HepG2 (cell line): ENCODE measurements at regions not wholly inside any gene's neighbourhood (a gene's known extent, or its start where the extent isn't known, plus 50 kb on each side); places are given as distances from the start of the nearest gene placed in this dataset.

Experiments used
- BATF2 ChIP-seq: sonication (generic); formaldehyde crosslinking; IDR thresholded peaks from 2 replicates; pipeline ENCODE4 v1.8.0; 2022; ENCODE audit warnings: mild to moderate bottlenecking, missing genetic modification reagents, moderate library complexity
- CTCF ChIP-seq: sonication (generic); formaldehyde crosslinking; IDR thresholded peaks from 2 replicates; pipeline ENCODE4 v1.5.0; 2020; ENCODE audit warnings: mild to moderate bottlenecking, missing genetic modification reagents, moderate library complexity
- DPF2 ChIP-seq: sonication (generic); formaldehyde crosslinking; IDR thresholded peaks from 2 replicates; pipeline ENCODE4 v1.4.0; 2020; ENCODE audit warnings: mild to moderate bottlenecking, low read depth, missing genetic modification reagents, borderline replicate concordance
- GMEB1 ChIP-seq: sonication (generic); formaldehyde crosslinking; IDR thresholded peaks from 2 replicates; pipeline ENCODE4 v1.5.1; 2020; ENCODE audit warnings: missing genetic modification reagents, mild to moderate bottlenecking, borderline replicate concordance
- SP1 ChIP-seq, 2 experiments: fragments of 450-650 bp in 1 of 2; sonication (generic) in 1 of 2; formaldehyde crosslinking in 1 of 2; IDR thresholded peaks; 2 replicates each; pipeline versions ENCODE4 v1.4.0 to v1.6.1; 2016 to 2020; ENCODE audit warnings: missing genetic modification reagents in 1 of 2
- TF ChIP-seq, protein P1 (sequence below): sonication (generic); formaldehyde crosslinking; IDR thresholded peaks from 2 replicates; pipeline ENCODE4 v1.5.1; 2020; ENCODE audit warnings: mild to moderate bottlenecking, missing genetic modification reagents, moderate library complexity

GRCh38 chr7:1368682-1369571, 90.3 kb downstream of the MICALL2 start (continued):
- TF ChIP-seq, protein P1, sequence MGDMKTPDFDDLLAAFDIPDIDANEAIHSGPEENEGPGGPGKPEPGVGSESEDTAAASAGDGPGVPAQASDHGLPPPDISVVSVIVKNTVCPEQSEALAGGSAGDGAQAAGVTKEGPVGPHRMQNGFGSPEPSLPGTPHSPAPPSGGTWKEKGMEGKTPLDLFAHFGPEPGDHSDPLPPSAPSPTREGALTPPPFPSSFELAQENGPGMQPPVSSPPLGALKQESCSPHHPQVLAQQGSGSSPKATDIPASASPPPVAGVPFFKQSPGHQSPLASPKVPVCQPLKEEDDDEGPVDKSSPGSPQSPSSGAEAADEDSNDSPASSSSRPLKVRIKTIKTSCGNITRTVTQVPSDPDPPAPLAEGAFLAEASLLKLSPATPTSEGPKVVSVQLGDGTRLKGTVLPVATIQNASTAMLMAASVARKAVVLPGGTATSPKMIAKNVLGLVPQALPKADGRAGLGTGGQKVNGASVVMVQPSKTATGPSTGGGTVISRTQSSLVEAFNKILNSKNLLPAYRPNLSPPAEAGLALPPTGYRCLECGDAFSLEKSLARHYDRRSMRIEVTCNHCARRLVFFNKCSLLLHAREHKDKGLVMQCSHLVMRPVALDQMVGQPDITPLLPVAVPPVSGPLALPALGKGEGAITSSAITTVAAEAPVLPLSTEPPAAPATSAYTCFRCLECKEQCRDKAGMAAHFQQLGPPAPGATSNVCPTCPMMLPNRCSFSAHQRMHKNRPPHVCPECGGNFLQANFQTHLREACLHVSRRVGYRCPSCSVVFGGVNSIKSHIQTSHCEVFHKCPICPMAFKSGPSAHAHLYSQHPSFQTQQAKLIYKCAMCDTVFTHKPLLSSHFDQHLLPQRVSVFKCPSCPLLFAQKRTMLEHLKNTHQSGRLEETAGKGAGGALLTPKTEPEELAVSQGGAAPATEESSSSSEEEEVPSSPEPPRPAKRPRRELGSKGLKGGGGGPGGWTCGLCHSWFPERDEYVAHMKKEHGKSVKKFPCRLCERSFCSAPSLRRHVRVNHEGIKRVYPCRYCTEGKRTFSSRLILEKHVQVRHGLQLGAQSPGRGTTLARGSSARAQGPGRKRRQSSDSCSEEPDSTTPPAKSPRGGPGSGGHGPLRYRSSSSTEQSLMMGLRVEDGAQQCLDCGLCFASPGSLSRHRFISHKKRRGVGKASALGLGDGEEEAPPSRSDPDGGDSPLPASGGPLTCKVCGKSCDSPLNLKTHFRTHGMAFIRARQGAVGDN (CRISPR knock-in tag): peak; percentile 27; the same call in 1 of the 2 replicates
- TF ChIP-seq CTCF (CRISPR knock-in tag) (peak; percentile 39), DPF2 (CRISPR knock-in tag) (no peak), SP1 (IDR thresholded peaks at IDR 0.05) (no peak), SP1 (CRISPR knock-in tag; IDR thresholded peaks at IDR 0.05) (peak; percentile 57), BATF2 (CRISPR knock-in tag) (no peak), GMEB1 (CRISPR knock-in tag) (no peak)
